ENCODE measurements at regions not wholly inside any gene's neighbourhood (a gene's known extent, or its start where the extent isn't known, plus 50 kb on each side); places are given as distances from the start of the nearest gene placed in this dataset.
"Not testable (repeated sequence)": the region's sequence is repeated elsewhere in the genome, so short reads cannot be mapped to it uniquely, and the experiment has no call there.

DNA sequence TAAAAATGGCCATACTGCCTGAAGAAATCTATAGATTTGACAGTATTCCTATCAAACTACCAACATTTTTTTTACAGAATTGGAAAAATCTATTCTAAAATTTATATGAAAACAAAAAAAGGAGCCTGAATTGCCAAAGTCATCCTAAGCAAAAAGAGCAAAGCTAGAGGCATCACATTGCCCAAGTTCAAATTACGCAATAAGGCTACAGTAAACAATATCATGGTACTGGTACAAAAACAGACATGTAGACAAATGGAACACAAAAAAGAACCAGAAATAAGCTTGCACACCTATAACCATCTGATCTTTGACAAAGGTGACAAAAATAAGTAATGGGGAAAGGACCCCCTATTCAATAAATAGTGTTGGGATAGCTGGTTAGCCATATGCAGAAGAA is 50.2 kb upstream of the THSD7B start:
- no peak for DNase-seq

DNA sequence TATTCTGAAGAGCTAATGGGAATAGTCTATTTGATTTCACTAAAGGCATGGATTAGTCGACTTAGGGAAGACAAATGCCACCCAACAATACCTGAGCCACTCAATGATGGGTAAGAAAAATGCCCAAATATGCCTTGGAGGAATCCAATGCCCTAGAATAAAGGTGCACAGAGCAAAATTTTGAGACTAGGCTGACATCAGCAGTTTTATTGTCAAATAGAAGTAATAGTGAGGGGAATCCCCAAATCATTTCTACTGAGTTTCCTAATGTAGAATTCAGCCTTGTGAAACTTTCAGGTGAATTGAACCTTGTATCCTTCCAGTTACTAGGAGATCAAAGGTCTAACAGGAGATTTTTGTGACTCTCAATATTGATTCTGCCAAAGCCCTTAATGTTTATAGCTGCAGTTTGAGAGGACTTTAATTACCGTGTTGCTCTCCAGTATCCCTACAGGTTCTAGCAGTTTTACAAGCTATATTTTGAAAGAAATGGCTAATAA is 50.8 kb upstream of the THSD7B start:
- no peak for DNase-seq

DNA sequence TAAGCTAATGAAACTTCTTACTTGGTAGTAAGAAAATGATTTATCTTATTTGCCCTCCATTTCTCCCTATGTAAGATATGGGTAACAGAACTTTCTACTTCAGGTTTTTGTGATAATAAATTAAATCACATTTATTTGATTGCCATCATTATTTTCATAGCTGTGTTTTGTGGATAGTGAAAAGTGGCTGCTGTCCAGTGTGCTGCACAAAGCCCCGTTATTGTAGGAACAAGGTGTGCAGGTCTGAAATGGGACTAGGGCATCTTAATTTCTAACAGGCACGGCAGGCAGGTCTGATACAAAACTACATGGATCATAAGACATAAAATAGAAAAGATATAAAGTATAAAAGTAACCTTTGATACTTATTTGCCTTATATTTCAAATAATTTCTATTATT is 51.6 kb upstream of the THSD7B start:
- DNase-seq, result no peak

DNA sequence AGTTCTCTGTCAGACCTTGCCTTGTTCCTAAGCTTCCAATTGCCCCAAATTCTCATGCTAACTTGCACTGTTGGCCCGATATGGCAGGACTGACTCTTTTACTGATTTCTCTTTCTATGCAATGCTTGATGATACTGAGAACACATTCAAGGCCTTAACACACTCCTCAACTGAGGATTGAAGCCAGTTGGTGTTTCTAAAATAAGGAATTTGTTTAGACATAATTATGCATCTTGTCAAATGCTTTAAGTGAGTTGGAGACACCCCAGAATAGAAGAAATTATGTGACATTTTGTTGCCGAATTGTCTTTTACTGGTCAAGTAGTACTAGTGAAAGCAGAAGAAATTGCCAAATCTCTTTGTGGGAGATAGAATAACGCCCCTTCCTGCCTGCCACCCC is 60.0 kb upstream of the THSD7B start:
- no peak for DNase-seq

DNA sequence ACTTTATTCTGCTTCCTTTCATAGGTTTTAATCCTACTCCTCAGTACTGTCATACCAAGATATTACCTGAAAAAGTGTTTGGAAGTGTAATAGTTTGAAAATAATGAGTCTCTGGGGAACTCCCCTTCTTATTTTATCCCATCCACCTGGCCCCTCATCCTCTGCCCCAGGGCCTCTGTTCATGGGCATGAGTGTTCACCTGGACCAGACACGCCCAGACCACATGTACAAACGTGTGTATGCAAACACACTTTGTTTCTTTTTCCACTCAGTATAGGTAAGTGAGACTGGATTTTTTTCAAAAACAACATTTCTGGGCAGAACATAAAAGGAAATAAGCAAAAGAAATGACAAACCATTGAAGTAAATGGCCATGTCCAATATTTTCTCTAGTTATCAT is 62.1 kb upstream of the THSD7B start:
- no peak for DNase-seq

DNA sequence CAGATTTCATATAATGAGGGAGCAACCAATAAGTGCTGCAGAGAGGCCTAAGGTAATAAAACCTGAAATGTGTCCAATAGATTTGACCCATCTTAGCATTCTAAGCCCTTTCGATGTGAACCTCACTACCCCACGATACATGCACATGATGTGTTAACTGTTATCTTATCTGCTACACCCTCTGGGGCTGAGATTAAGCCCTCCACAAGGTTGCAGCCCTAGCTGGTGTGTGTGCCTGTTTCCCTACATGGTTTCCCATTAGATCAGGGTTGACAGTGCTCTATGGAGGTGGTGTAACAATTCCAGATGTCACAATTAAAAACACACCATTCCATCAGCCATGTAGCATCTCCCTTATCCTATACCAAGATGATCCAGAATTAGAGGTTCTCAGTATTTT is 68.9 kb upstream of the THSD7B start:
- DNase-seq, result no peak

DNA sequence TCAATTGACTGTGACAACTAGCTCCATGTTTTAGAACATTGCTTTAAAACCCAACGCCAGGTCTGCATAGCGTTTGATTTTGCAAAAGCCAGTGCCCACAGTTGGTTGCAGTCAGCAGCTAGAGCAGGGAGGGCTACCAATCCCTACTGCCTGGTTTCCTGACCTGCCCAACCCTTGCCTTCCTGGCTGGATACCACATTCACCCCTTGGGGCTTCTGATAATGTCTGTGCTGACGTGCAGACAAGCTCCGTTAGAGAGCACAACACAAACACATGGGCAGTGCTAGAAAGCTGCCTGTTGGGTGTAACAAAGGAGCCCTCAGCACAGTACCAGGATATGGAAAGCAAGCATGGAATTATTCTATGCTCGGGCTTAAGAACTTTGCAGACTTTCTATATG is 71.4 kb upstream of the THSD7B start:
- no peak for DNase-seq

DNA sequence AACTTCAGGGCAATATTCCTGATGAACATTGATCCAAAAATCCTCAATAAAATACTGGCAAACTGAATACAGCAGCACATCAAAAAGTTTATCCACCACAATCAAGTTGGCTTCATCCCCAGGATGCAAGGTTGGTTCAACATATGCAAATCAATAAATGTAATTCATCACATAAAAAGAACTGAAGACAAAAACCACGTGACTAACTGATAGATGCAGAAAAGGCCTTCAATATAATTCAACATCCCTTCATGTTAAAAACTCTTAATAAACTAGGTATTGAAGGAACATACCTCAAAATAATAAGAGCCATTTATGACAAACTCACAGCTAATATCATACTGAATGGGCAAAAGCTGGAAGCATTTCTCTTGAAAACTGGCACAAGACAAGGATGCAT is 85.3 kb upstream of the THSD7B start:
- DNase-seq, result not testable (repeated sequence)

DNA sequence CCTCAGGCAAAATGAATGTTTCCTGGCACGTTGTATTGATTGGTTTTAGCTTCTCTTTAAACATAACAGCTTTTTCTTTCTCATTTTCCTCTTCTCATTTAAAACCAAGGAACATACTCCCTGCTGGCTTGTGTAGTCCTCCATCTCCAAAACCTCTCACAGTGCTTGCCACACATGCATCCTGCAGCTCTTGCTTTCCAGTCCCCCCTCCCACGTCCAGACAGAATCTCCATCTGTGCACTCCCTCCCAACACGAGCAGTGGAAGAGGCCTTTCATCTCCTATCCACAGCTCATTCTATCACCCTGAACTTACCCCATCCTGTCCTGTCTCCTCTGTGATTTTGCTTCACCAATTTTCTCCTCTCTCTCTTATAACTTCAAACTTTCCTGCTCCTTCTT is 99.6 kb upstream of the THSD7B start:
- DNase-seq, result no peak

DNA sequence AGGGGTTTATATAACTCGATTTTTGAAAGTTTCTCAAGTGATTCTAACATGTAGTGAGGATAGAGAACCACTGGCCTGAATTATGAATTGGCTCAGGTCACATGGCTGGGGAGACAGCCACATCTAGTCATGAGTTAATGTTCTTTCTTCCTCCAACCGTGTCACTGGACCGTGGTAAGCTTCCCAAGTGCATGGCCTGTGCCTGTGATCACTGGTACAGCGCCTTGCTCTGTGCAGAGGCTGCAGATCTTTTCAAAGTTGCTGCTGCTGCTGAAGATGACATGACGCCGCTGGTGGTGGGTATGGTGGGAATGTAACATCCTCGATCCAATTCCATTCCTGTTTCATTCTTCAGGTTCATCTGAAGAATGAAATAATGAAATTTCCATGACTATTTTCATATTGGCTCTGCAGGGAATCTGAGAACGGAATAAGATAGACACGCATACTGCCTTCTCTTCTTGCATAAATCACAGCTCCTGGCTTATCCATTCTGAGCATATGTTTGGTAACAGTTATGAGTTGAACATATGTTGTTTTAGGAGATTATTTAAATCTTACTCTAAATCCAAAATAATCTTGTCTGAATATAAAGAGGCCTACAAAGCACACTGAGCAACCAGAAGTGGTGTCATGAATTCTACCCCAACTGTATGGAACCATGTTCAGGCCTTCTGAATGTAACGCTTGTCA is 100.5 kb upstream of the THSD7B start:
- no peak for DNase-seq

DNA sequence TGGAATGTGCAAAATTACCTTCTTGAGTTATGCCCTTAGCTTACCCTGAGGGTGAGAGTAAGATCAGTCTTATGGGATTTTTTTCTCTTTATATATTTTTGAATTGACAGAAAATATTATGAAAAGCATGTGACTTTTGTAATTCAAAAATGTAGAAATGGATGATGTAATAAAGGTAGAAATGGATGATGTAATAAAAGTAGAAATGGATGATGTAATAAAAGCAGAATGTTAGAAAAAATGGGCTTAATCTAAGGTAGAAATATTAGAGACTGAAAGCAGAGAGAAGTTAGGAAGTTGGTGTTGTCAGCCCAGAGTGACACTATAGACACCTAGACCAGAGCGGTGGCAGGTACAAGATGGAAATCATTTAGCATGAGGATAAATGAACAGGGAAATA is 107.1 kb upstream of the THSD7B start:
- DNase-seq, result no peak

DNA sequence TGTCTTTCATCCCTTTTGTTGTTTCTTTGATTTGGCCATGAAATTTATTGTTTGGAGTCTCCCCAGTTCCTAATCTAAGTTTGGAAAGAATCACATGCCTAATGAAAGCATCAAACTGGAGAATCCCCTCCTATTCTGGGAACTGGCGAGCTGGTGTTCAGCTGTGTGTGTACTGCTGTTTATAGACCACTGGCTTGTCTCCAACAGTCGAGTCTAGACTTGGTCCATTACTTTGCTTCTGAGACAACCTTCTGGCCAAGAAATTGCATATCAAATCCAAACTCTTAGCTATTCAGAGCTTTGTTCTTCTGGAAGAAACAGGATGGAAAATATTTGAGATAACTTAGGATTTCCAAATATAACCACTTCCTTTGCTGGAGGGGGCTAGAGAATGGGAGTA is 111.5 kb upstream of the THSD7B start:
- DNase-seq, result no peak

DNA sequence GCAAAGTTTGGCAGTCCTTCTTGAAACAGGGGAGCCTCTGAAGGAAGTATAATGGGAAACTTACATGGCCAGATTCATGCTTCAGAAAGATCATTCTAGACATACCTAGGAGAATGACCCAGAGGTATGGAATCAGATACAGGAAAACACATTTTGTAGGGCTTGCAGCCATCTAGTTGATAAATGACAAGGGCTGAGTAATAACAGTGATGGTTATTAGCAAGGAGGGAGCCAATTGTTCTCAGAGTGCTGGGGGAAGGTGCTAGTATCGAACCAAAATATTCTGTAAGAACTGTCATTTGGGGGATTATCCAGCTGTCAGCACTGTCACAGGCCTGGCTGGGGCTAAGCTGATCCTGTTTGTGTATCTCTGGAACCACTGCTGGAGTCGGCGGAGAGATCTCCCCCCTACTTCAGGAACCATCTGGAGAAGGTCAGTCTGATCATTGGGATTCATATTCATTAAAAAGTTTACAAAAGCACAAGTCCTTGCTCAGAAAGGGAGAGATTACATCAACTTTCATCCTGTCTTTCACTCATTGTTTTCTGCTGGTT is 113.8 kb upstream of the THSD7B start:
- DNase-seq, result no peak

DNA sequence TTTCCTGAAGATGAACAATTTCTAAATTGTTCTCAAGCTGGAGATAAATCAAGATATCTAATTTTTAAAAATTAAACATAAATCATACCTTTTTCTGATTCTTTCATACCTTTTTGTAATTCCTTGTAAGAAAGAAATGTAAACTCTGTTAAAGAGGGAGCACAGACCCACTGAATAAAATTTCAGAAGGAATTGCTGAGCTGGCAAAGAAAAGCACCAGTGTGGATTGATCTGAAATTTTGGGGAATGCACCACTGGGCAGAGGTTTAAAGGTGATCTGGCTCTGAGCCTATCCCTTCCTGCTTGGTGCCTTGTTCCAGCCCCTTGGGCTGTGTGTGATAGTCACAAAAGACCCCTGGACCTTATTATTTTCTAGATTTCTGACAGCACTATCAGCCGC is 118.3 kb upstream of the THSD7B start:
- no peak for DNase-seq

DNA sequence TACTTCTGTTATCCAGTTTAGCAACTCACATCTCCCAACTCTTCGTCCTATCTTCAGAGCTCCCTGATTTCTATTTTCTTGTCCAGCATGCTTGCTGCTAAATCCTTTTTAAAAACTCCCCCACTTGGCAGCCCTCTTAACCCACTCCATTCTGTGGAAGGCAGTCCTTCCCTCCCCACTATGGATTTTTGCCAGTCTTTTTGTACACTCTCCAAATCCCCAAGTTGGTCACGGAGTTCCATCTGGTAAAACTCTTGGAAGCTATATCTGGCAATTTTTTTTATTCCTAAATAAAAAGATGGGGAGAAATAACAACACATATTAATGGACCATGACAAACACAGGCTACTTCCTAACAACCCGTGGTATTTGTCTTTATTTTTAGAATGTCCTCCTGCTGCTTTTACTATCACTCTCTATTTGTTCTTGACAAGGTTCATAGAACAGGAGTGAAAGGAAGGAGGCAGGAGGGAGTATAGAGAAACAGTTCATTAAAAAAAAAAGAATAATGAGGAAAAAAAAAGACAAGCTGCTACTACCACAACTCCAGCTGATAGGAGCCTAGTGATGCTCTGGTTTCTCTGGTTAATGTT is 120.0 kb upstream of the THSD7B start:
- DNase-seq, result peak; percentile 40

DNA sequence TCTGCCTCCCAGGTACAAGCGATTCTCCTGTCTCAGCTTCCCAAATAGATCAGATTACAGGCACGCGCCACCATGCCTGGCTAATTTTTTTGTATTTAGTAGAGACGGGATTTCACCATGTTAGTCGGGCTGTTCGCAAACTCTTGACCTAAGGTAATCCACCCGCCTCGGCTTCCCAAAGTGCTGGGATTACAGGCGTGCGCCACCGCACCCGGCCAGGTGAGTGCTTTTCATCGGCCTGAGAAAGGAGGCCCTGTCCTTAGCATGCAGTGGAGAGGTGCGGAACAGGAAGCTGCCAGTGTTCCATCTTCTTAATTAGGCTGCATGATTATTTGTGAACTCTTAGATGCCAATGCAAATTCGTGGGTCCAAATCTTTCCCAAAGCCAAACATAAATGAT is 125.7 kb upstream of the THSD7B start:
- no peak for DNase-seq

DNA sequence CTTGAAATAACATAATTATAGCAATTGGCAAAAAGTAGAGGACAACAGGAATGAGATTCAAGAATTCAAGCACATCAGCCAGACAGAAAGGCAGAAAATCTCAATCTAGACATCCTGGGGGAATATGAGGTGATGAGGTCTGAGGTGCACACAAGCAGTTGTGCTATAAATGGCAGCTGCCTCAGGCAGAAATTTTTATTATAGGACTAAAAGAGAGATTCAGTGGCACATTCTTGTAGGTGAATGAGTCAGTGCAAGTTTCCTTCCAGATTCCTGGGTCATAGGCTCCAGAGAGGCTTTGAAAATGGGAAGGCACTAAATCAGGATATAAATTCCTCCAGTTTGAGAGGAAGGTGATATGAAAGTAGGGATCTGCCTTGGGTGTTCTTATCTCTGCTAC is 127.2 kb upstream of the THSD7B start:
- no peak for DNase-seq

DNA sequence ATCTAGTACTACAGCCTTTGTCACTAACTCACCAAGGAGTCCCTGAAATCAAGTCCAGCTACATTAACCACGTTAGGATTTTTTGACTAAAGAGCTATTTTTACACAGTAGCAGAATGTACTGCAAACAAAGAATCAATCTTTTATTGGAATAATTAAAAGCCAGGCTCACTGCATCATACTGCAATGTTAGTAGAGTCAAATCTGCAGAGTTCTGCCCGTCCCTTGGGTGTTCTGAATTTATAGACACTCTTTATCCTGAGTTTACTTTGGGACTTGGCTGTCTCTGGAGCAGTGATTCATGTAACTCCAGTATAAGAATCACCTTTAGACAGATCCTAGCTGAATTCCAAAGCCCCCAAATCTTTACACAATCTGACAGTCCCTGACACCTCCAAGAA is 127.9 kb upstream of the THSD7B start:
- DNase-seq, result no peak

DNA sequence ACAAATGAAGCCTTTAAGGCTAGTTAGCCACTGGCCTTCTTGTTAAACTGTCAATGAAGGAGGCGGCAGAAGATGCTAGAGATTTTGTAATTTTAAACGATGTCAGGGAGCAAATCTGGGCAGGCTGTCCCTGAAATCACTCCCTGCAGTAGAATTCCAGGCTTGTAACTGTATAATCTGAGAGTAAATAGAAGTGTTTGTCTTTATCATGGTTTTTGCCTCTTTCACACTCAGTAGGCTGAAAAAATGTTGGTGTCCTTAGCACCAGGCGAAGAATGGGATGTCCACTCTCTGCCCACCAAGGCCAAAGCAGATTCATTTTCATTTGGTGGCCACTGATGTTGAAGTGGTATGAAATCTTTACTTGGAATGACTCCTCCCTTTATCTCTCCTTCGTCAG is 136.9 kb upstream of the THSD7B start:
- DNase-seq, result no peak

DNA sequence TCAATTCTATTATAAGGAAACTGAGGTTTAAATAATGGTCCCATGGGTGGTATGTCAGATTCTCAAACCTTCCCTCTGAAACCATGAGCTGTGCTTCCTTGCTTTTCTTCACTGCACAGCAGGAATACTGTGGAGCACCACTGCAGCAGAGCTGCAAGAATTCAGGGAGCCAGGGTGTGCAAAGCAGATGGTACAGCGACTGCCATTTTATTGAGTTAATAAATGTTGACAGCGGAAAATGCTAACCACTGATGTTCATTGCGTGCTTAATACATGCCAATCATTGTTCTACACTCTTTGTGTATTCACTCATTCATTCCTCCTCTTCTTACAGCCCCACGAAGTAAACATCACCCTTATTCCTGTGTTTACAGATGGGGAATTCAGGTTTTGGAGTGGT is 152.2 kb upstream of the THSD7B start:
- no peak for DNase-seq

DNA sequence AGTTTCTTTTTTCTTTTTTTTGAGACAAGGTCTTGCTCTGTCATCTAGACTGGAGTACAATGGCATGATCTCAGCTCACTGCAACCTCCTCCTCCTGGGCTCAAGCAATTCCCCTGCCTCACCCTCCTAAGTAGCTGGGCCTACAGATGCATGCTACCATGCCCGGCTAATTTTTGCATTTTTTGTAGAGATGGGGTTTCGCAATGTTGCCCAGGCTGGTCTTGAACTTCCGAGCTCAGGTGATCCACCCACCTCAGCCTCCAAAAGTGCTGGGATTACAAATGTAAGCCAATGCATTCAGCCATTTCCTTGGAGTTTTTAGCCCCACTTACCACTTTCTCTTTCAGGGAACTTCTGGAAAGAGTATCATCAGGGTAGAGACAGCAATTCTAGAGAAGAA is 153.3 kb upstream of the THSD7B start:
- DNase-seq, result no peak

DNA sequence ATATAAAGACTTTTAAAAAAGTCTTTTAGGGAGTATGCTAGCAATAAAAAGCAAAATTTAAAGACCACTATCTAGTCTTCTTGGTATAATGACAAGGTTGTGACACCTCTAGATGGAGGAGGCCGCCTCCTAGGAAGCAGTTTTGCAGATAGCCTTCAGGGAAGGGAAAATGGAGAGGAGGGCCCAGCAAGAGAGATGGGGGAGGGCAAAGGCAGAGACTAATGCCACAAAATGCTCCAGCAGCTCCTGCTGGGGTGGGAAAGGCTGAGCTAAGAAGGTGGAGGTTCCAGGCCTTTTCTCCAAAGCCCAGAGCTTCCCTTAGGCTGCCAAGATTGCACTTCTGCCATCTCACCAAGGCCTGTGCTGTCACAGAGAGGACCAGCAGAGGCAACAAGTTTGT is 153.9 kb upstream of the THSD7B start:
- no peak for DNase-seq

DNA sequence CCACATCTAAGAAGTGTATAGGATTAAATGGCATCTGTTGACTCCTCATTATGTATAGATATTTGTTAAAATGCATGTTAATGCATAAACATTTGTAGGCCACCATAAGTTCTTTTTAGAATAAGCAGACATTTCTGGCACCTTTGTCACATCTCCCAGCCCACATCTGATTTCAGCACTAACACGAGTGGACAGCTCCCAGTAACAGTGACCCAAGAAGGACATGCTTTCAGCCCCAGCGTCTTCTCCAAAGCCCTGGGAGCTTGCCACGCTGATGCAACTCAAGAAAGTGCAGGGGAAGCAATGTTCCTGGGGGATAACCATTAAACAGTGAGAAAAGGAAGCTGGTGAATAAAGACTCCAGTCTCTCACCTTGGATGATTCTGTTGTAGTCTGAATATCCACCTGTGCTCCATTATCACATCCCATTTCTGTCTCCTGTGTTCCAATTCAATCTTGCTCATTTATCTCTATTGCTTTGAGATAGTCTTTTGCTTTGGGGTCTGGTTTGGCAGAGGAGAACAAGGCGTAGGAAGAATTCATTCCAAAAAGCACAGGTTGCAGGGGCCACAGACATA is 182.6 kb upstream of the THSD7B start:
- DNase-seq, result no peak

DNA sequence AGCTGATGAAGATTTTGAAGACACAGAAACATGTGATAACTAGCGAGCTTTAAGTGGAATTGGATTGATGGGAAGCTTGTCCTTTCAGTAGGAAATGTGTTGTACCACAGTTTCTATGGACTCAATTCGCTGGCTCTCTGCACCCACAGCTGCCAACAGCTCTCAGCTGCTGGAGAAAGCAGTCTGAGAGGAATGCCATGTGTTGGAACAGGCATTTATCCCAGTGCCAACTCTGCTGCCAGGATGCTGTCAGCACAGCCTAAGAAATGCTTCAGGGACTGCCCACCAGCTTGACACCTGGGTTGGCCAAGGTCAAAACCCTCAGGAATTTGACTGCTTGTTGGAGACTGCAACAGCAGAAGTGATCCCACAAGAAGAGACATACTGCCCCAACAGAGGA is 193.0 kb upstream of the THSD7B start:
- no peak for DNase-seq

DNA sequence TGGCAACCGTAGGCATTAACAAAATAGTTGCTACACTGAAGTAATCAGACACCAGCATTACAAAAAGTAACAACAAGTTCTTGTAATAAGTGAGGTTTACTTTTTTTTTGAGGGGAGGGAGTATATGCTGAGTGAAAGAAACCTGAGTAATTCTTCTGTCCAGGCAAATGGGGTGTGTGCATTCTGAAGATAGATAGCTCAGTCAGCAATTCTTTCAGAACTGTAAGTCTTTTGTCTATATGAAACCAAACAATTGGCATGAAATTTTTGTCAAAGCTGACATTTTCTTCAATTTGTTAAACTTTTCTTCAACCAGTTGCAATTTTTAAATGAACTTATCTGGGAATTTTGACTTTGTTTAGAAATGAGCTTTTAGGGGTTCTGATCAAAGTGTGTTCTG is 208.1 kb upstream of the THSD7B start:
- DNase-seq, result no peak

Data from NCI-H748 treated with DMSO at 0.1 percent for 48 hours (cell line).